Fibroblast of skin of right quadriceps (primary cell): ENCODE measurements at regions not wholly inside any gene's neighbourhood (a gene's known extent, or its start where the extent isn't known, plus 50 kb on each side); places are given as distances from the start of the nearest gene placed in this dataset.
"Not testable (repeated sequence)": the region's sequence is repeated elsewhere in the genome, so short reads cannot be mapped to it uniquely, and the experiment has no call there.

Source experiments
- DNase-seq: peaks from one replicate; pipeline ENCODE4 v3.0.0-alpha.2; 2013

- no peak for DNase-seq
These were observed 300.4 kb upstream of the CLEC14A start for GRCh38 chr14:38556252-38556651.

GRCh38 chr14:38554026-38554425 is 298.1 kb upstream of the CLEC14A start:
- DNase-seq = no peak

GRCh38 chr14:38553586-38553985 is 297.7 kb upstream of the CLEC14A start:
- DNase-seq = peak; percentile 97

GRCh38 chr14:38549564-38549963 is 293.7 kb upstream of the CLEC14A start:
- DNase-seq = no peak

GRCh38 chr14:38547961-38548490 is 292.1 kb upstream of the CLEC14A start:
- DNase-seq = peak; percentile 40

- DNase-seq = no peak
These were observed 291.1 kb upstream of the CLEC14A start for GRCh38 chr14:38546932-38547551.

GRCh38 chr14:38544776-38545175 is 288.9 kb upstream of the CLEC14A start:
- DNase-seq = no peak

- DNase-seq = not testable (repeated sequence)
These were observed 288.0 kb upstream of the CLEC14A start for GRCh38 chr14:38543851-38544250.

GRCh38 chr14:38538053-38538452 is 282.2 kb upstream of the CLEC14A start:
- not testable (repeated sequence) for DNase-seq

- no peak for DNase-seq
These were observed 280.6 kb upstream of the CLEC14A start for GRCh38 chr14:38536376-38537038.

- no peak for DNase-seq
These were observed 272.7 kb upstream of the CLEC14A start for GRCh38 chr14:38528582-38528981.

- no peak for DNase-seq
These were observed 271.6 kb upstream of the CLEC14A start for GRCh38 chr14:38527502-38527878.

GRCh38 chr14:38526826-38527501 is 271.1 kb upstream of the CLEC14A start:
- DNase-seq = no peak

- no peak for DNase-seq
These were observed 269.0 kb upstream of the CLEC14A start for GRCh38 chr14:38524636-38525509.

GRCh38 chr14:38522724-38523123 is 266.8 kb upstream of the CLEC14A start:
- DNase-seq = no peak

GRCh38 chr14:38521591-38521990 is 265.7 kb upstream of the CLEC14A start:
- no peak for DNase-seq

GRCh38 chr14:38517426-38517825 is 261.5 kb upstream of the CLEC14A start:
- DNase-seq = peak; percentile 30

- DNase-seq = peak; percentile 18
These were observed 256.3 kb upstream of the CLEC14A start for GRCh38 chr14:38512236-38512635.

GRCh38 chr14:38507299-38507698 is 251.4 kb upstream of the CLEC14A start:
- no peak for DNase-seq

- DNase-seq = no peak
These were observed 250.0 kb upstream of the CLEC14A start for GRCh38 chr14:38505973-38506249.

- peak; percentile 61 for DNase-seq
These were observed 249.5 kb upstream of the CLEC14A start for GRCh38 chr14:38505221-38505972.

- no peak for DNase-seq
These were observed 248.3 kb upstream of the CLEC14A start for GRCh38 chr14:38504175-38504574.
